ENCODE measurements at regions not wholly inside any gene's neighbourhood (a gene's known extent, or its start where the extent isn't known, plus 50 kb on each side); places are given as distances from the start of the nearest gene placed in this dataset.

GRCh38 chr12:114789821-114790220 lies 105.8 kb upstream of the TBX3 start:
- TF ChIP-seq, protein P1, sequence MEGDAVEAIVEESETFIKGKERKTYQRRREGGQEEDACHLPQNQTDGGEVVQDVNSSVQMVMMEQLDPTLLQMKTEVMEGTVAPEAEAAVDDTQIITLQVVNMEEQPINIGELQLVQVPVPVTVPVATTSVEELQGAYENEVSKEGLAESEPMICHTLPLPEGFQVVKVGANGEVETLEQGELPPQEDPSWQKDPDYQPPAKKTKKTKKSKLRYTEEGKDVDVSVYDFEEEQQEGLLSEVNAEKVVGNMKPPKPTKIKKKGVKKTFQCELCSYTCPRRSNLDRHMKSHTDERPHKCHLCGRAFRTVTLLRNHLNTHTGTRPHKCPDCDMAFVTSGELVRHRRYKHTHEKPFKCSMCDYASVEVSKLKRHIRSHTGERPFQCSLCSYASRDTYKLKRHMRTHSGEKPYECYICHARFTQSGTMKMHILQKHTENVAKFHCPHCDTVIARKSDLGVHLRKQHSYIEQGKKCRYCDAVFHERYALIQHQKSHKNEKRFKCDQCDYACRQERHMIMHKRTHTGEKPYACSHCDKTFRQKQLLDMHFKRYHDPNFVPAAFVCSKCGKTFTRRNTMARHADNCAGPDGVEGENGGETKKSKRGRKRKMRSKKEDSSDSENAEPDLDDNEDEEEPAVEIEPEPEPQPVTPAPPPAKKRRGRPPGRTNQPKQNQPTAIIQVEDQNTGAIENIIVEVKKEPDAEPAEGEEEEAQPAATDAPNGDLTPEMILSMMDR (conservative IDR thresholded peaks at IDR 0.05) = no peak
- no peak overlapping the region for H3K27ac ChIP-seq

- TF ChIP-seq, protein P1 (conservative IDR thresholded peaks at IDR 0.05) = no peak
- no peak overlapping the region for H3K27ac ChIP-seq
Measured at GRCh38 chr12:114789276-114789675, 105.3 kb upstream of the TBX3 start.

GRCh38 chr12:114784526-114784925 lies 100.6 kb upstream of the TBX3 start:
- no peak overlapping the region for H3K27ac ChIP-seq
- TF ChIP-seq, protein P1 (conservative IDR thresholded peaks at IDR 0.05) = no peak

DNA sequence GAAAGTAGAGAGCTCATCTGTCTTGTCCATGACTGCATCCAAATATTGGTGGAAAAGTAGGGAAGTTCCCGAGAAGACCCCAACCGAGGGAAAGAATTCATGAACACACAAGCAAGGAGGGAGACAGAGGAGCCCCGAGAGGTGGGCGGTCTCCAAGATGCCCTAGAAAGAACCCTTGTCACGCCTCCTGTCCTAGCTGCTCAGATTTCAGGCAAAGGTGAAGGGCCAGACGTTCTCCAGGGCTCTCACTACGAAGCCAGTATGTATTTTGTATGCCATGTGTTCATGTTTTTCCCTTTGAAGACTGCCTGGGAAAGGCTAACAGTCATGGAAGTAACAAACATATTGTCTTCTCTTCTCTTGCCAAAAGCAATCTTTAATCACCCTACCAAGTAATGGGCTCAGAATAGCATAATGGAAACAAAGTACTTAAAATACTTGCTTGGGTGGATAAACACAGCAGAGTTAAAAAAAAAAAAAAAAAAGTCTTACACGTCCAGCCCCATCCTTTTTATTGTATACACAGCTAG lies 99.2 kb upstream of the TBX3 start:
- TF ChIP-seq, protein P1 (conservative IDR thresholded peaks at IDR 0.05) = no peak
- no peak overlapping the region for H3K27ac ChIP-seq

GRCh38 chr12:114780746-114781399 lies 96.9 kb upstream of the TBX3 start:
- TF ChIP-seq, protein P1 (conservative IDR thresholded peaks at IDR 0.05) = no peak
- no peak overlapping the region for H3K27ac ChIP-seq

- TF ChIP-seq, protein P1 (conservative IDR thresholded peaks at IDR 0.05) = no peak
- H3K27ac ChIP-seq = no peak overlapping the region
Measured at GRCh38 chr12:114779647-114780046, 95.7 kb upstream of the TBX3 start.

DNA sequence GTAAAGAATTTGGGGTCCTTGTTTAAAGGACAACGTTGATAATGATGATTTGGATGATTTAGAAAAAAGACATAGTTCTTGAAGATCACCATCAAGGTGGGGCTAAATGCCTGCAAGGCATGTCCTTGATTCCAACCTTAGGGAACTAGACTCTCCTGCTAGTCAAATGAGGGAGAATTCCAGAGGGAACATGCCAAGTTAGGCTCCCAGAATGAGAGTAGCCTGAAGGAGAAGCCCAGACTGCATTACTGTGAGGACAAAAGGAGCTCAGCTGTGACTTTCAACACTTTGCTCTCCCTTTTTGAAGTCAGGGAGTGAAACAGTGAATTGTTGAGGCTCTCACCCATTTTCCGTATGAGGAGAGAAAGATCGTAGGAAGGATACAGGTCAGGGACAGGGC lies 95.2 kb upstream of the TBX3 start:
- TF ChIP-seq, protein P1 (conservative IDR thresholded peaks at IDR 0.05) = no peak
- no peak overlapping the region for H3K27ac ChIP-seq
